NCI-H526 (cell line): ENCODE measurements at regions not wholly inside any gene's neighbourhood (a gene's known extent, or its start where the extent isn't known, plus 50 kb on each side); places are given as distances from the start of the nearest gene placed in this dataset.

Experiments used
- DNase-seq, 2 experiments: peaks; one replicate each; lab custom pipeline; 2025; lab: John Stamatoyannopoulos, UW

DNA sequence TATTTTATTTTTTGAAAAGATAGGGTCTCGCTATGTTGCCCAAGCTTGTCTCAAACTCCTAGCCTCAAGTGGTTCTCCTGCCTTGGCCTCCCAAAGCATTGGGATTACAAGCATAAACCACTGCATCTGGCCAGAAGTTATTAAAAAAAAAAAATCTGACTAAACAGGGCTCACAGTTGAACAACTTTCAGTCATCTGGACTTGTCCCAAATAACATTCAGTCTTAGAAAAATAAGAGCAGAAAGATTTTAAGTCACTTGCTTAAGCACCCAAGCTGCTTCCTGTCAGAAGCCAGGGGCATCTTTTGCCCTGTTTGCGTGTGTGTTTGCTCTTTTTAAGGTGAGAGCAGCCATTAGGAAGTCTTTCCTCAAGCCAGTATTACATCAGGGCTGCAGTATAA lies 286.8 kb downstream of the LMO4 start:
- DNase-seq = no peak

DNA sequence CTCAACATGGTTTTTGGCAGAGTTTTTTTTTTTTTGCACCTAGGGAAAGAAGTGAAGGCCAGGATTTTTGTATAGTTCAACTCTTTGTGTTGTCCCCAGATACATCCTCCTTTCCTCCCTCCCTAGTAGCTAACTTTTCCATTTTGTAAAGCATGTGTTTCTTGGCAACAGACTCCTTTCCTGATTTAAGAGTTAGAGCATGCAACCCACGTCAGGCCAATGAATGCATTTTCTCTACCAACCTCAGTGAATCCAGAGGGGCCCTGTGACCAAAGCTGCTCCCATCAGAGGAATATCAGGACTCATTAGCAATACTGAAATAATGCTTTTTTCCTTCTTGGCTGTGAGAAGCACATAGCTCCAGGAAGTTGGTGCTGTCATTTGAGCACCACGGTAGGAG lies 287.2 kb downstream of the LMO4 start:
- DNase-seq = no peak

DNA sequence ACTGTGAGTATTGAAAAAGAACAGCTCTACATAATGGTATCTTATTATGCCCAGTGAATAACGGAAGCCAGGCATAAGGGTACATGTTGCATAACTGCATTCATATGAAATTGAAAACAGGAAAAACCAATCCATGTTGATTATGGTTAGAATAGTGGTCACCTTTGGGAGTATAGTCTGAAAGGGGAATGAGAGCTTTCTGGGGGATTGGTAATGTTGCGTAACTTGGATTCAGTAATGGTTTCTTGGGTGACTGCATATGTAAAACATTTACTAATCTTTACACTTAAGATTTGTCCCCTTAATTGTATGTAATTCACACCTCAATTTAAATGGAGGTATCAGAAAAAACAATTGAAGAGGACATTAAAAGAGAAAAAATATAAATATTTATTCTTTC lies 292.1 kb downstream of the LMO4 start:
- no peak for DNase-seq

DNA sequence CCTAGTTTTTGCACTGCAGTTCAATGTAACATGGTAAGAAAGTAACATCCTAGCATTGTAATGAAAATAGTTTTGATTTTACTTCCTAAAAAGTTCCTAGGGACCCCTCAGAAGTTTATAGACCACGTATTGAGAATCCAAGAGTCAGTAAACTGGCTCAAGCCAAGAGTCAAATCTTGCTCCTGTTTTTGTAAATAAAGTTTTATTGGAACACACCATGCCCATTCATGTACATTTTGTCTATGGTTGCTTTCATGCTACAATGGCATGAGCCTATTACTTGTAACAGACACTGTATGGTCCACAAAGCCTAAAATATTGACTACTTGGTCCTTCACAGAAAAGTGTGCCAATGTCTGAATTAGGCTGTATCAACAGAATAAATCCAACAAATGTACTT lies 301.0 kb downstream of the LMO4 start:
- DNase-seq = no peak

DNA sequence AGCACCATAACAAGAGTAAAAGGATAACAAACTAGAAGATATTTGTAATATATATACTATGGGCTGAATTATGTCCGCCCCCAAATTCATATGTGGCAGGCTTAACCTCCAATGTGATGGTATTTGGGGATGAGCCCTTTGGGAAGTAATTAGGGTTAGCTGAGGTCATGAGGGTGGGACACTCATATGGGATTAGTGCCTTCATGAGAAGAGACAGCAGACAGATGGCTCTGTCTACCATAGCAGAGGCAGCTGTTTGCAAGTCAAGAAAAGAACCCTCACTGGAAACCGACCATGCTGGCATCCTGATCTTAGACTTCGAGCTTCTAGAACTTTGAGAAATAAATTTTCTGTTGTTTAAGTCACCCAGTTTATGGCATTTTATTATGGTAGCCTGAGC lies 303.6 kb downstream of the LMO4 start:
- no peak for DNase-seq

DNA sequence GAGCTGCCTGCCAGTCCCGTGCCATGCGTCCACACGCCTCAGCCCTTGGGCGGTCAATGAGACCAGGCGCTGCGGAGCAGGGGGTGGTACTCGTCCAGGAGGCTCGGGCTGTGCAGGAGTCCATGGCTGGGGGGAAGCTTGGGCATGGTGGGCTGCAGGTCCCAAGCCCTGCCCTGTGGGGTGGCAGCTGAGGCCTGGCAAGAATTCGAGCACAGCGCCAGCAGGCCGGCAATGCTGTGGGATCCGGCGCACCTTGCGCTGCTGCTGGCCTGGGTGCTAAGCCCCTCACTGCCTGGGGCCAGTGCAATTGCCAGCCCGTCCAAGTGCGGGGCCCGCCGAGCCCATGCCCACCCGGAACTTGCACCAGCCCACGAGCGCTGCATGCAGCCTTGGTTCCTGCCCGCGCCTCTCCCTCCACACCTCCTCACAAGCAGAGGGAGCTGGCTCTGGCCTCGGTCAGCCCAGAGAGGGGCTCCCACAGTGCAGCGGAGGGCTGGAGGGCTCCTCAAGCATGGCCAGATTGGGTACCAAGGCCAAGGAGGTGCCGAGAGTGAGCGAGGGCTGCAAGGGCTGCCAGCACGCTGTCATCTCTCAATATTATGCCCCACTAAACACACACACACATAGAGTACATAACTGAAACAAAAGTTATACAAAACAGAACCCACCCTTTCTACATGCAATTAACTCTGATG lies 307.7 kb downstream of the LMO4 start:
- no peak for DNase-seq

DNA sequence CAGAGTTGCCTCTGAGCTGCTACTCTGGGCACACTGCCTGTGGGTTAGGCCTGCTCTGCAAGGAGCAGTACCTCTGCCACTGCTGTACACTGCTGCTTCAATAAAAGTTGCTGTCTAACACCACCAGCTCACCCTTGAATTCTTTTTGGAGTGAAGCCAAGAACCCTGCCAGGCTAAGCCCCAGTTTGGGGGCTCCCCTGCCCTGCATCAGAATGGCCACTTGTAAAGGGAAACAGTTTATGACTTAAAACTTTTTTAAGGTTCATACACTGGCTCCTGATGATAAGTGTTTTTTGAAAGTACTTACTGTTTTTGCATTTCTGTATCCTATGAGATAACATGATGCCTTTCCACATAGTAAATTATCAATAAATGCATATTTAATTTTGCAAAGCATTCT lies 310.0 kb downstream of the LMO4 start:
- no peak for DNase-seq

DNA sequence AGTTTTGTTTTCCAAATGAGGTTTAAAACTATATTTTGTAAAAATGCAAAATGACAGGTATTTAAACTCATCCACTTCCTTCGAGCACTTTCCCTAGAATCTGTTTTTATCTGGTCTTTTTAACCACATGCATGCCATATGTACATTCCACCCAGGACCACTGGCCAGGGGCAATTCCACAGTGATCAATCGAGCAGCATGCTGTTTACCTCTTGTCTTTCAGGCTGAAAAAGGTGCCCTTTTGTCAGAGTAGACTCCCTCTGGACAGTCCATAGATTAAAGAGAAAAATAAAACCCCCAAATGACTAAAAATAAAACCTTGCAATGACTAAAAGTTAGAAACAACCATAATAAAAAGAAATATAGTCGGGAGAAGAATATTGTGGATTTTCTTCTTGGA lies 313.3 kb downstream of the LMO4 start:
- DNase-seq = no peak

DNA sequence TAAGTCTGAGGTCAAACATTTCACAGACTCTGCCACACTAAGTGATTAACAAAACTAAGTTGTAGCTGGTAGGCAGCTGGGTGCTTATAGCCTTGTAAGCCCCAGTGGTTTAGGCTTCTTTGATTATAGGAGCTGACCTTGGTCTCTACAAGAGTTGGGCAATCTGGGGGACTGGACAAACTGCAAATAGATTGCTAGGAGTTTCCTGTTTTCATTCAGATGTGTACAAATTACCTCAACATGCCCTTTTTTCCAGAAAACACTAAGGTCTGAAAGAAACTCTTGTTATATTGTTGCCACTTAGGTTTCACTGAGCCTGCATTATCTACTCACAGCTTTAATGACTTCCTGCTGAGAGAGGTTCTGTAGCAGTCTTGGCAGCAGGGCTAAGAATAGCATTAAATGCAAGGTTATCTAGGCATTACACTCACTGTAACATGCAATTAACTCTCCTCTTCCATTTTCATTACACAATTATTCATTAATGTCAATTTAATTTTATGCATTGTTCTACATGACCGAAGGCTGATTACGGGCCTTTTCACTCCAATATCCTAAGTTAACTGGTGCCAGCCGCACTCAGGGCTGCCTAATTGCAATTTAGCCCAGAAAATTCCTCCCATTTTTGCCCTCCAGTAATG lies 314.0 kb downstream of the LMO4 start:
- no peak for DNase-seq

DNA sequence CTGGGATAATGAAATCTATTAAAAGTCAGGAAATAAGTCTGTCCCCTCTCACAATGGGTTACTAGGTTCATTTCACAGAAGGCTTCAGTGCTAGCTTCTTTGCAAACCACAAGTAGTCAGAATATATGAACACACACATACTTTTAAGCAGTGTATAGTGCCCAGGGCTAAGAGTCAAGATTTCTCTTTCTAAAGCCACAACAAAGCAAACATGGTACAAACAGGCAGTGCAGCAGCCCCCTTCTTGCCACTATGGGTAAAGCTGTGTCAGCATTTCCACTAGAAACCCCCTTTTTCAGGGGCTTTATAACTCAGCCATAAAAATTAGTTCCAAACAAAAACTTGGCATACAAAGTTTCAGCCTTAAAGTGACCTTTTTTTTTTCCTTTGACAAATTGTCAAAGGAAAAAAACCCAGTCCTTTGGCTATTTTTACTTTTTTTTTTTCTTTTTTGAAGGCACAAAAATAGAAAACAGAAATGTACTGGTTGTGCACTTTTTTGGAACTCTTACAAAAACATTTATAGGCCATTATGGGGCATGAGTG lies 315.4 kb downstream of the LMO4 start:
- DNase-seq = no peak

DNA sequence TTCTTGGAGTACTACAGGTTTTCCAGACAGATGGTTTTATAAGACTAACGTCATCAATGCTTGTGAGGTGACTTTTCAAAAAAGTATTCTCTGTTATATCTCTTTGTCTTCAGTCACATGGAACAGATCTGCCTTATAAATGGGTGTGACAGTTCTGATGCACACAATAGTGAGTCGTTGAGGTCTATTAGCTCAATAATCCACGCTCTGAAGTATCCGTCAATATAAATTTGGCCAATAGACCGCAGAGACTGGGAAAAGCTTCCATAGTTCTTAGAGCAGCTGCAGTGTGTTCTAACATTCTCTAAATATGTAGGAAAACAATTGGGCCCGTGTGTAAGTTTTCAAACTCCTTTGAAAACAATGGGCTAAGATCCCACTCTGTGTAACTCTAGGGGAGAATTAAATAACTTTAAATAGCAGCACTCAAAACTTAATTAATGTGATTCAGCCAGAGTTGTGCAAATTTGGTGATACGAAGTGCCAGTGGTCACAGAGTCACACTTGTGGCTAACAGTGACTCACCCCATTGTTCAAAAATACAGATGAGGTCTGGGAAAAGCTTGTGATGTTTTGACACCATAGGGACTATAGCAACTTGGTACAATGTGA lies 316.0 kb downstream of the LMO4 start:
- no peak for DNase-seq

DNA sequence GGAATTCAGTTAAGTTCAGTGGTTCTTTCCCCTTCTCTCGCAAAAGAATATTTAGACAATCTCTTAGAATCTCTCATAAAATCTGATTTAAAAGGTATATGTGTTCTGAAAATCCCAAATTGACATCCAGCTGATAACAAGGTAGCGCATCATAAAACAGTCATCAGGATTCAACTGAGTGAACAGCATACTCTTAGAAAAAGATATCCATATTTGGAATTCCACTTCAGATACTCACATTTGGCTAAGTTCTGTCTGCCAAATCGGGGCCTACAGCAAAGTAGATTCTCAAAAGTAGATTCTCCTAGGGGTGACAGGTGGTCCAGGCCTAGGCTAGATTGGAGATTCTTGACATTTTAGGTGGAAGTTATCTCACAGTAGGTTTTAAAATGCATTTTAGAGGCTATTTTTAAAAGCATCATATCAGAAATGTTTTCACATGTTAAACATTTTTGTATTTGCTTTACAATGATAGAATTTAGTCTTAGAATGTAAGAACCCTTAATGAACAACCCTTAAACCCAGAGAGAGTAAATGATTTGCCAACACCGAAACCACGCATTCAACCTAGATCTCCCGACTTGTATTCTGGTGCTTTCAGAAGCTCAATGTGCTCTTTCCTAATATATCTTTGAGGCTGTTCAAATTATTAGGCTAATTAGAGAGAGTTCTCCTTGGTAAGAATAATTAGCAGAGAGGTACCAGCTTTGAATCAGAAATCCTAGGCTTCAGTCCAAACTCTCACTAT lies 318.9 kb downstream of the LMO4 start:
- no peak for DNase-seq

DNA sequence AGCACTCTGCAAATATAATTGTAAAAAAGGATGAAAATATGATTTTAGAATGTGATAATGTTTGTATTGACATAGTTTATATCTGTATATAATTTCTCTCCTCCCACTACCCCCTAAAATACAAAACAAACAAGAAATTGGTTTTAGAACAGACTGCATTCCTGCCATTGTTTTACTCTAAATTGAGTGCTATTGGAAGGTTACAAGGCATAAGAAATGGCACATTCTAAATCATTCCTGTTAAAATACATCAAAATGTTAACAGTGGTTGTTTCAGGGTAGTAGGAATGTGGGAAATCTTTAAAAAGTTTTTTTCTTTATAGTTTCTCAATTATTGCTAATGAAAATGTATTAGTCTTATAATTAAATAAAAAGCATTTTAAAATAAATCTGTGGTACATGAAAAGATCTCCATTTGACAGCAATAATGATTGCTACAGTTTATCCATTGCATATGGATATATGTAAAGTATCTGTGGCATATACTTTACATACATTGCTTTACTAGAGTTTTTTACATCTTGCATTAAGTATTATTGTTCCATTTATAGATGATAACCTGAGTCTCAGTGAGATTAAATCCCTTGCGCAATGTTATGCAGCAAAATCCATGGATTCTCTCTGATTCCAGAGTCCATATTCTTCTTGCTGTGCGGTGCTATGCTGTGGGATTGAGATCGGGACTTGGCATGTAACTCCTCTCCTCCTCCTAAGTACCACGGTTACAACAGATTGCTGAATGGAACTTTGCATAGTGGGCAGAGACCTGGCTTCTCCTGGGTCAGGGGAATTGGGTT lies 319.8 kb downstream of the LMO4 start:
- peak in 1 of 2 experiments; percentile 9 for DNase-seq

DNA sequence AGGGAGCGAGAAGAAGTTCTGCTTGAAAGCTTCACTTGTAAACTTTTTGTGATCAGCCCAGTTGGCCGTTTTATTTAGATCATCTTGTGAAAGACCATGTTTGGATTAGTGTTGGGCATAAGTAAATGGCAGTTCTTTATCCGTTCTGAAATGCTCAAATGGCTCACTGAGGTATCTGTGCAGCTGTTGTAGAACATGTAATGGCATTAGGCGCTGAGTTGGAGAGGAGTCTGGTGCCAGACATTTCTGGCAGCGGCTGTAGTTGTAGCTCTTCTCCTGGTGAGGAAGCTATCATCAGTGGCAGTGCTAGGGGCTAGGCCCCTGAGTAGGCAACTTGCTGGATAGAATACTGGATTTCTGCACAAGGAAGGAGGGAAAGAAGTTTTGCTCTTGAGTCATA lies 321.6 kb downstream of the LMO4 start:
- no peak for DNase-seq

DNA sequence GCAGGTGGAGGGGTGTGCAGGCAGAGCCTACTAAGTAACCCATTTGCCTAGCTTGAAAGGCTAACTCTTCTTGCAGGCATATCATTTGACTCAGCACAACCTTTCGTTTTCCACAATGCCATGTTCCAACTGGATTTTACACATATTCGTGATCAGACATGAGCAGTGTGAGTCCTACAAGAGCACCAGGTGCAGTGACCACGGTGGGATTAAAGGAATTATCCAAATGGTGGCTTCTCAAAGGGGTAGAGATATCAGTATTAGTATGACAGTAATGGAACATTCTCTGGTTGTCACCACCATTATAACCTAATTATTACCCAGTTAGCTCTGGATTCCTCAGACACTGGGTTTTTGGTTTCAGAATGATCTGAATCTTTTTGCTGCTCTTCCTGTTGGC lies 323.5 kb downstream of the LMO4 start:
- DNase-seq = no peak

DNA sequence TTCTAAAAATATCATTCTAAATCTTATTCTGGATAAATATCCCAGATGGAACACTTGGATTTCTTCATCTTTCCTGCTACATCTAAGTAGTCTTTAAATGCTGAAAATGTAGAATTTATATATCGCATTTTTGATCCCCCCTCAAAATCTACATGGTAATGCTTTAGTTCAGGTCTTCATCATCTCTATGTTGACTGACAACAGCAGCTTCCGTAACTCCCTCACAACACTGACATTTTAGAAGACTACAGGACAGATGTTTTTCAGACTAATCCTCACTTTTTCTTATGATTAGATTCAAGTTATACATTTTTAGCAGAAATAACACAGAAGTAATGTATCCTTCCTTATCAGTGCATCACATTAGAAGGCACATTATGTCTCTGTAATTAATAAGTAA lies 336.5 kb downstream of the LMO4 start:
- no peak for DNase-seq

DNA sequence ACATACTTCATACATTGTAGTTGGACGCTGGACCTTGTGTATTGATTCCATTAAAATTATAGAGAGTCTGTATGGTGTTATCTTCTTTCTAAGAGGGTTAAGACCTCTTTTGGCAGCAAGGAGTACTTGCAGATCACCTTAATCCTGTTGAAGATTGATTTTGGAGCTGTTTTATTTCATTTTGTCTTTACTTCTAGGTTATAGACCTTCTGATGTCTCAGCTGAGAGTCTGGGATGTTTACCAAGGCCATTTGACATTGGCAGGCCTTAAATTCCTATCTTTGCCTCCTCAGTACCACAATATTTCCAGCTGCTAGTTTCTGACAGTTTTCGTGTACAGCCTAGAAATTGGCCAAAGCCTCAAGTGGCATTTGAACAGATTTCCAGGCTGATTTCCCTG lies 338.0 kb downstream of the LMO4 start:
- no peak for DNase-seq

DNA sequence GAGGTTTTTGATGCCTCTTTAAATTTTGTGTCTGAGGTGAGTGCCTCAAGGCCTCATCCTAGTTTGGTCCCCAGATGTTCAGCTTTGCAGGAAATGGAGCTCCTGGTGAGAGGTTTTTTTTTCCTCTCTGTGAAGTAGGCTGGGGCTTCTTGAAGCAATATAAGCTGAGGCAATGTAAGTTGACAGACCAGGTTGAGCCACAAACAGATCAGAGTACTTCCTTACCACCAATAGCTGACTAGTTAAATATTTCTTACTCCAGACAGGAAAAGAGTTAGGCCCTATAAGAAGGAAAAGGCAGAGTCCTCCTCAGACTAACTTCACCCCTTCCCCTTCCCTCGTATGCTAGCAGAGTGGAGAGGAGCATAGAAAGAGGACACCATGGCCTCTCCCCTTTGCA lies 341.0 kb downstream of the LMO4 start:
- DNase-seq = no peak

DNA sequence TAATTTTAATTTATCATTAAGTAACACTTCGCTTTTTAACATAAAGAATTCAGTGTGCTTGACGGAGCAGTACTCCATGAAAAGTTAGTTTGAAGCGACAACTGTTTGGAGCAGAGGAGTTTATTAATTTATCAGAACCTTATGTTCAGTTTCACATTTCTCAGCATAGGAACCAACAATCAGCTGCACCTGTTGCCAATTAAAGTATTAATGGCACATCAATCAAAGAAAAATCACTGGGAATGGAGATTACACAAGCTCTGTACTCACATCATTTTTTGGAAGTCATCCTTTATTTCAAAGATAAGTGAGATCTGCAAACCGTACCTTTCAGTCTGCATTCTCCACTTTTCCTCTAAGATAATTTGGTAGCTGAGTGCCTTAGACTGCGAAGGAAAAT lies 344.6 kb downstream of the LMO4 start:
- DNase-seq = no peak

DNA sequence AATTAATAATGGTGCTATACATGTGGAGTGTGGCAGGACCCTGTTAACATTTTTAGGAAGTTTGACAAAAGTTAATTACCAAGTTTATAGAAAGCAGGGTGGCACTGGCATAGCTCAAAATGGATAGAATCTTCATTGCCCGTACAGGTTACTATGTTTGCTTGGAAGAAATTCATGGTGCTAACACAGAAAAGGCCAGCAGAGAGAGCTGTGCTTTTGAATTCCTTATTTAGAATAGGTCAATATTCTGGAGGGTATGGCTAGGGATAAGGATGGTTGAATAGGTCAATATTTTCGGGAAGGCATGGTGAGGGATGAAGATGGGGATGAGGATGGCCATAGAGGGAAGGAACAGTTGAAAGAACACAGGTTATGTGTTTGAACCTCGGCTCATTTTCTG lies 345.1 kb downstream of the LMO4 start:
- DNase-seq = no peak

DNA sequence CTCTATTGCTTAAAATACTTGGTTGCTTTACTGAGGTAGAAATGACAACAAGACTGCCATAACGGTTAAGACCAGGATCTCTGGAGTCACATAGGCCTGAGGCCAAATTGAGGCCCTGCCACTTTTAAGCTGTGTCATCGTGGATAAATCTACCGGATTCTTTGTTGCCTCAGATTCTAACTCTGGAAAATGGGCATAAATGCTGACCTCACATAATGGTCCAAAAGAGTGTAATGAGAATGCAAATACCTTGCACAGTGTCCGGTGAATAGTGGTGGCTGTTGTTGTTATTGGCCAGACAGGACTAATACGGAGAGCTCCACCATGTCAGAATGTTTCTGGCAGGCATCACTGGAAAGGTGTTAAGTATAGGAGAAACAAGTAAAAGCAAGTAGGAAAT lies 346.1 kb downstream of the LMO4 start:
- no peak for DNase-seq

DNA sequence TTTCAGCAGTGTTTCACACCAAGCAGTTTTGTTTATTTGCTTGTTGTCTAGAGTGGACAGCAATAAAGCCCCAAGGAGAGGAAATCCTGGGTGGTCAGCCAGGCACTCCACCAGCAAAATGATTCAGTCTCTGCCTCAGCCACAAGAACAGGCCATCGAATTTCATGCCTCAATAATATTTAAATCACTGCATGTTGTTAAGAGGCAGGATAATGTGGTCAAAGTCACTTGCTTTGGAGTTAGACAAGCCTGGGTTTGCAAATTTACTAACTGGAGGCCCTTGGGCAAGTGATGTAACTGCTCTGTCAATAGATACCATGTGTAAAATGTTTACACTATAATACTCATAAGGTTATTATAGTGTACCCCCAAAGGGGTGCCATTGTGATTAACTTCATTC lies 349.6 kb downstream of the LMO4 start:
- peak; percentile 54 to 76 for DNase-seq
